GM12864 (cell line): ENCODE measurements at regions not wholly inside any gene's neighbourhood (a gene's known extent, or its start where the extent isn't known, plus 50 kb on each side); places are given as distances from the start of the nearest gene placed in this dataset.

ENCODE experiments used
- DNase-seq: peaks from one replicate; pipeline ENCODE4 v3.0.0-alpha.2; 2011; ENCODE audit warnings: low read depth
- H3K4me3 ChIP-seq: 2 replicates; pipeline ENCODE4 v1.5.1; 2011; ENCODE audit warnings: mild to moderate bottlenecking, low read depth, low read length, control low read depth
- CTCF ChIP-seq: IDR thresholded peaks from 2 replicates; pipeline ENCODE4 v1.5.1; 2011; ENCODE audit warnings: low read depth, mild to moderate bottlenecking, moderate library complexity, low read length, control low read depth, inconsistent platforms; ENCODE audit errors: missing control alignments

GRCh38 chrY:8084192-8084591, 1172.6 kb upstream of the AMELY start:
- no peak for TF ChIP-seq CTCF
- no peak for DNase-seq
- no peak overlapping the region for H3K4me3 ChIP-seq

- no peak for DNase-seq
- H3K4me3 ChIP-seq: no peak overlapping the region
- TF ChIP-seq CTCF: no peak
Measured at GRCh38 chrY:8081151-8081550, 1169.6 kb upstream of the AMELY start.

GRCh38 chrY:8065220-8065619, 1153.7 kb upstream of the AMELY start:
- no peak for TF ChIP-seq CTCF
- H3K4me3 ChIP-seq: no peak overlapping the region
- DNase-seq: no peak

- H3K4me3 ChIP-seq: no peak overlapping the region
- DNase-seq: no peak
- no peak for TF ChIP-seq CTCF
Measured at GRCh38 chrY:8064500-8064899, 1152.9 kb upstream of the AMELY start.

- no peak for DNase-seq
- no peak for TF ChIP-seq CTCF
- no peak overlapping the region for H3K4me3 ChIP-seq
Measured at GRCh38 chrY:8063973-8064372, 1152.4 kb upstream of the AMELY start.

- no peak for TF ChIP-seq CTCF
- H3K4me3 ChIP-seq: no peak overlapping the region
- no peak for DNase-seq
Measured at GRCh38 chrY:8058613-8059012, 1147.1 kb upstream of the AMELY start.

GRCh38 chrY:8051340-8051739, 1139.8 kb upstream of the AMELY start:
- no peak overlapping the region for H3K4me3 ChIP-seq

More at GRCh38 chrY:8051340-8051739, 1139.8 kb upstream of the AMELY start:
- no peak for TF ChIP-seq CTCF
- no peak for DNase-seq
